ENCODE measurements at regions not wholly inside any gene's neighbourhood (a gene's known extent, or its start where the extent isn't known, plus 50 kb on each side); places are given as distances from the start of the nearest gene placed in this dataset.
"Not testable (repeated sequence)": the region's sequence is repeated elsewhere in the genome, so short reads cannot be mapped to it uniquely, and the experiment has no call there.

DNA sequence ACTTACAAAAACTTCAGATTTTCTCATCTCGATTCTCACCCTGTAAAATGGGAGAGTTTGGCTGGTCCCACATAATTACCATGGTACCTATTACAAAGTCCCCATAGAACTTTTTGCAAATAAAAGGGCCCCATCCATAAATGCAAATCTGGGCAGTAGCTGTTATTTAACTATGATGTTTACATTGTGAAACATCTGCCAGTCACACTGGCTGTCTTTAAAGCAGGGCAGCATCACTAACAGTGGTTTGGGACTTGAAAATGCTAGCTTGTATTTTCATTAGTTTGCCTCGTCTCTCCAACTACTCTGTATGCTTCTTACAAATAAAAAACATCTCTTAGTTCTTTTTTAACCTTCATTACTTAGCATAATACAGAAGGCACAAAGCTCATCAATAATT is 240.7 kb downstream of the FZD1 start:
- ATAC-seq, result no peak
- no peaks in the 10 kb centered on the region for H3K36me3 ChIP-seq (ENCODE audit: control insufficient read depth, insufficient read depth, low read length)
- H3K4me3 ChIP-seq, result no peak overlapping the region
- no peaks in the 10 kb centered on the region for H3K27me3 ChIP-seq (ENCODE audit: control insufficient read depth in 2 of 2, insufficient read depth in 2 of 2, low read length in 2 of 2)
- no peak overlapping the region for H3K4me2 ChIP-seq (ENCODE audit: insufficient read depth, low read length)
- ChIA-PET POLR2A (no interaction called here), CTCF (ENCODE audit: low intra/inter-chr PET ratio) (no interaction called here)
- no peaks in the 10 kb centered on the region for H3K79me2 ChIP-seq (ENCODE audit: control insufficient read depth, insufficient read depth, low read length)
- TF ChIP-seq HNRNPLL (IDR thresholded peaks at IDR 0.05; ENCODE audit: low read depth, low read length, poor library complexity, severe bottlenecking), result no peak
- no peak for TF ChIP-seq ARHGAP35 (IDR thresholded peaks at IDR 0.05; ENCODE audit: partially characterized antibody)
- no peak for TF ChIP-seq ZNF830 (CRISPR knock-in tag; IDR thresholded peaks at IDR 0.05)
- TF ChIP-seq ZKSCAN1 (IDR thresholded peaks at IDR 0.05; ENCODE audit: low read depth, low read length), result no peak
- TF ChIP-seq, protein P1, sequence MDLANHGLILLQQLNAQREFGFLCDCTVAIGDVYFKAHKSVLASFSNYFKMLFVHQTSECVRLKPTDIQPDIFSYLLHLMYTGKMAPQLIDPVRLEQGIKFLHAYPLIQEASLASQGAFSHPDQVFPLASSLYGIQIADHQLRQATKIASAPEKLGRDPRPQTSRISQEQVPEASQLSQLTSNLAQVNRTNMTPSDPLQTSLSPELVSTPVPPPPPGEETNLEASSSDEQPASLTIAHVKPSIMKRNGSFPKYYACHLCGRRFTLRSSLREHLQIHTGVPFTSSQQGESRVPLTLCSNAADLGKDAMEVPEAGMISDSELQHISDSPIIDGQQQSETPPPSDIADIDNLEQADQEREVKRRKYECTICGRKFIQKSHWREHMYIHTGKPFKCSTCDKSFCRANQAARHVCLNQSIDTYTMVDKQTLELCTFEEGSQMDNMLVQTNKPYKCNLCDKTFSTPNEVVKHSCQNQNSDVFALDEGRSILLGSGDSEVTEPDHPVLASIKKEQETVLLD (IDR thresholded peaks at IDR 0.05), result no peak
- no peak for TF ChIP-seq KAT7 (CRISPR knock-in tag; IDR thresholded peaks at IDR 0.05; ENCODE audit: borderline replicate concordance)
- no peak for TF ChIP-seq PTBP1 (IDR thresholded peaks at IDR 0.05; ENCODE audit: low read depth, low read length)
- no peak for TF ChIP-seq POLR2H (tag; IDR thresholded peaks at IDR 0.05; ENCODE audit: low read depth)
- TF ChIP-seq ZFP1 (CRISPR knock-in tag; IDR thresholded peaks at IDR 0.05), result no peak
- TF ChIP-seq CREBBP (IDR thresholded peaks at IDR 0.05; ENCODE audit: low read depth, low read length), result no peak
- TF ChIP-seq SMC3 (conservative IDR thresholded peaks at IDR 0.05; ENCODE audit: insufficient read depth, low read depth, low read length), result no peak
- TF ChIP-seq ZNF23 (CRISPR knock-in tag; IDR thresholded peaks at IDR 0.05), result no peak
- TF ChIP-seq, protein P2, sequence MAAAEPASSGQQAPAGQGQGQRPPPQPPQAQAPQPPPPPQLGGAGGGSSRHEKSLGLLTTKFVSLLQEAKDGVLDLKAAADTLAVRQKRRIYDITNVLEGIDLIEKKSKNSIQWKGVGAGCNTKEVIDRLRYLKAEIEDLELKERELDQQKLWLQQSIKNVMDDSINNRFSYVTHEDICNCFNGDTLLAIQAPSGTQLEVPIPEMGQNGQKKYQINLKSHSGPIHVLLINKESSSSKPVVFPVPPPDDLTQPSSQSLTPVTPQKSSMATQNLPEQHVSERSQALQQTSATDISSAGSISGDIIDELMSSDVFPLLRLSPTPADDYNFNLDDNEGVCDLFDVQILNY (CRISPR knock-in tag; IDR thresholded peaks at IDR 0.05), result no peak
- TF ChIP-seq ZNF507 (tag; conservative IDR thresholded peaks at IDR 0.05), result no peak
- no peak for TF ChIP-seq ZNF408 (CRISPR knock-in tag; IDR thresholded peaks at IDR 0.05; ENCODE audit: low read depth)
- TF ChIP-seq EP400 (IDR thresholded peaks at IDR 0.05), result no peak
- no peaks in the 10 kb centered on the region for H3K4me1 ChIP-seq (replicated peaks in 1 of 2; ENCODE audit: control insufficient read depth in 2 of 2, insufficient read depth in 2 of 2, low read length in 2 of 2)
- in situ Hi-C loops (cut with MboI) (no loop called here), intact Hi-C loops (cut with micrococcal nuclease) (no loop called here)
- no peak overlapping the region for H3K27ac ChIP-seq (ENCODE audit: extremely low read depth, low read depth, low read length)
- no peak overlapping the region for H3K9ac ChIP-seq (ENCODE audit: insufficient read depth in 1 of 2, low read depth in 2 of 2, low read length in 2 of 2)
- WGBS (ENCODE audit: insufficient coverage, low coverage, missing lambda C conversion rate), result 6% methylated on average over 2 of the region's 2 CpGs
- no peaks in the 10 kb centered on the region for H3K9me1 ChIP-seq (ENCODE audit: control insufficient read depth, insufficient read depth, low read length)
- DNase-seq (ENCODE audit: extremely low read depth in 1 of 4, low spot score in 3 of 4), result no peak
- no peak overlapping the region for H2AFZ ChIP-seq (ENCODE audit: low read depth, low read length)
- FAIRE-seq, result no peak
- BruUV-seq (replicated peaks), result no TSS peak
- no peaks in the 10 kb centered on the region for H4K20me1 ChIP-seq (replicated peaks; ENCODE audit: control insufficient read depth, insufficient read depth, low read length)
- no peaks in the 10 kb centered on the region for H3K9me3 ChIP-seq (replicated peaks; ENCODE audit: control insufficient read depth, insufficient read depth, low read depth, low read length)

DNA sequence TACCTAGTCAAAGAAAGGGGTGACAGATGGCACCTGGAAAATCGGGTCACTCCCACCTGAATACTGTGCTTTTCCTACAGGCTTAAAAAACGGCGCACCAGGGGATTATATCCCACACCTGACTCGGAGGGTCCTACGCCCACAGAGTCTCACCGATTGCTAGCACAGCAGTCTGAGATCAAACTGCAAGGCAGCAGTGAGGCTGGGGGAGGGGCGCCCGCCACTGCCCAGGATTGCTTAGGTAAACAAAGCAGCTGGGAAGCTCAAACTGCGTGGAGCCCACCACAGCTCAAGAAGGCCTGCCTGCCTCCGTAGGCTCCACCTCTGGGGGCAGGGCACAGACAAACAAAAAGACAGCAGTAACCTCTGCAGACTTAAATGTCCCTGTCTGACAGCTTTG is 242.7 kb downstream of the FZD1 start:
- BruUV-seq (replicated peaks); ATAC-seq; intact Hi-C loops (cut with micrococcal nuclease); DNase-seq (ENCODE audit: extremely low read depth in 1 of 4, low spot score in 3 of 4); H3K4me2 ChIP-seq (ENCODE audit: insufficient read depth, low read length); H3K27ac ChIP-seq (ENCODE audit: extremely low read depth, low read depth, low read length); H3K4me3 ChIP-seq; FAIRE-seq; H4K20me1 ChIP-seq (replicated peaks; ENCODE audit: control insufficient read depth, insufficient read depth, low read length); CTCF ChIA-PET (ENCODE audit: low intra/inter-chr PET ratio); H3K79me2 ChIP-seq (ENCODE audit: control insufficient read depth, insufficient read depth, low read length); H3K9me1 ChIP-seq (ENCODE audit: control insufficient read depth, insufficient read depth, low read length); H3K9me3 ChIP-seq (replicated peaks; ENCODE audit: control insufficient read depth, insufficient read depth, low read depth, low read length); H3K27me3 ChIP-seq (ENCODE audit: control insufficient read depth in 2 of 2, insufficient read depth in 2 of 2, low read length in 2 of 2); H3K4me1 ChIP-seq (replicated peaks in 1 of 2; ENCODE audit: control insufficient read depth in 2 of 2, insufficient read depth in 2 of 2, low read length in 2 of 2); H3K36me3 ChIP-seq (ENCODE audit: control insufficient read depth, insufficient read depth, low read length); POLR2A ChIA-PET; in situ Hi-C loops (cut with MboI); H2AFZ ChIP-seq (ENCODE audit: low read depth, low read length); H3K9ac ChIP-seq (ENCODE audit: insufficient read depth in 1 of 2, low read depth in 2 of 2, low read length in 2 of 2): not testable (repeated sequence)
- 6% methylated on average over 10 of the region's 10 CpGs for WGBS (ENCODE audit: insufficient coverage, low coverage, missing lambda C conversion rate)
